Ishikawa (cell line): ENCODE measurements at regions not wholly inside any gene's neighbourhood (a gene's known extent, or its start where the extent isn't known, plus 50 kb on each side); places are given as distances from the start of the nearest gene placed in this dataset.

ENCODE experiments used
- CEBPB ChIP-seq: IDR thresholded peaks from 2 replicates; pipeline ENCODE4 v1.6.1; 2012
- CREB1 ChIP-seq: IDR thresholded peaks from 2 replicates; pipeline ENCODE4 v1.6.1; 2012; ENCODE audit warnings: low read depth
- EGR1 ChIP-seq: IDR thresholded peaks from 2 replicates; pipeline ENCODE4 v1.6.1; 2012
- EP300 ChIP-seq: IDR thresholded peaks from 2 replicates; pipeline ENCODE4 v1.6.1; 2012; ENCODE audit warnings: borderline replicate concordance
- FOXM1 ChIP-seq: IDR thresholded peaks from 2 replicates; pipeline ENCODE4 v1.6.1; 2012; ENCODE audit warnings: low read depth, borderline replicate concordance
- NFIC ChIP-seq: IDR thresholded peaks from 2 replicates; pipeline ENCODE4 v1.6.1; 2012
- RAD21 ChIP-seq: IDR thresholded peaks from 2 replicates; pipeline ENCODE4 v1.6.1; 2012; ENCODE audit warnings: low read depth
- TAF1 ChIP-seq: IDR thresholded peaks from 2 replicates; pipeline ENCODE4 v1.6.1; 2012; ENCODE audit warnings: low read depth, mild to moderate bottlenecking
- TCF12 ChIP-seq: IDR thresholded peaks from 2 replicates; pipeline ENCODE4 v1.6.1; 2012; ENCODE audit warnings: low read depth
- TEAD4 ChIP-seq: IDR thresholded peaks from 2 replicates; pipeline ENCODE4 v1.6.1; 2012
- YY1 ChIP-seq: IDR thresholded peaks from 2 replicates; pipeline ENCODE4 v1.6.1; 2012; ENCODE audit warnings: low read depth
- ZBTB7A ChIP-seq: IDR thresholded peaks from 2 replicates; pipeline ENCODE4 v1.6.1; 2012; ENCODE audit warnings: low read depth
- TF ChIP-seq, protein P1 (sequence below): IDR thresholded peaks from 2 replicates; pipeline ENCODE4 v1.6.1; 2012; ENCODE audit warnings: low read depth, mild to moderate bottlenecking
- TF ChIP-seq, protein P2 (sequence below): IDR thresholded peaks from 2 replicates; pipeline ENCODE4 v1.6.1; 2012
- TF ChIP-seq, protein P3 (sequence below): IDR thresholded peaks from 2 replicates; pipeline ENCODE4 v1.6.1; 2012

DNA sequence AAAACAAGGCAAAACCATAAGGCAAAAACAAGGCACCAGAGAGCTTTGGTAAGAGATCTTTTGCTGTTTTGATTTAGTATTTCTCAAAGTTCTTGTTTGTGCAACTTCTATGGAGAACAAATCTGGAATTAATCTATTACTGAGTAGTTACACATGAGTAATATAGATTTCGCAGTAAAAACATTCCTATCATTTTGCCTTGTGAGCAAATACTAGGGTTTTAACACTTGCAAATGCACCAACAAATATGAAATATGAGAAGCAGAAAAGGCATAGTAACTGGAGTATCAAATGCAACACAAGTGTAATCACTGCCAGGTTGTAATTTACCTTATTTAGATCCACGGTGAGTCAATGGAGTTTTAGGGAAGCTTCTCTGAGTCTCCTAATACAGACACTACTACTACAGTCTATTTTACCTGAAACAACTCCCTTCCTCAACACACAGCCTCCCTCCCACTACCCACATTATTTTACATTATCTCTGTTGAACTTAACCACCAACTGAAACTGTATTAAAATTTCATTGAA, 324.1 kb downstream of the FLRT2 start:
- TF ChIP-seq EGR1 = no peak
- TF ChIP-seq CREB1 = no peak
- TF ChIP-seq, protein P1, sequence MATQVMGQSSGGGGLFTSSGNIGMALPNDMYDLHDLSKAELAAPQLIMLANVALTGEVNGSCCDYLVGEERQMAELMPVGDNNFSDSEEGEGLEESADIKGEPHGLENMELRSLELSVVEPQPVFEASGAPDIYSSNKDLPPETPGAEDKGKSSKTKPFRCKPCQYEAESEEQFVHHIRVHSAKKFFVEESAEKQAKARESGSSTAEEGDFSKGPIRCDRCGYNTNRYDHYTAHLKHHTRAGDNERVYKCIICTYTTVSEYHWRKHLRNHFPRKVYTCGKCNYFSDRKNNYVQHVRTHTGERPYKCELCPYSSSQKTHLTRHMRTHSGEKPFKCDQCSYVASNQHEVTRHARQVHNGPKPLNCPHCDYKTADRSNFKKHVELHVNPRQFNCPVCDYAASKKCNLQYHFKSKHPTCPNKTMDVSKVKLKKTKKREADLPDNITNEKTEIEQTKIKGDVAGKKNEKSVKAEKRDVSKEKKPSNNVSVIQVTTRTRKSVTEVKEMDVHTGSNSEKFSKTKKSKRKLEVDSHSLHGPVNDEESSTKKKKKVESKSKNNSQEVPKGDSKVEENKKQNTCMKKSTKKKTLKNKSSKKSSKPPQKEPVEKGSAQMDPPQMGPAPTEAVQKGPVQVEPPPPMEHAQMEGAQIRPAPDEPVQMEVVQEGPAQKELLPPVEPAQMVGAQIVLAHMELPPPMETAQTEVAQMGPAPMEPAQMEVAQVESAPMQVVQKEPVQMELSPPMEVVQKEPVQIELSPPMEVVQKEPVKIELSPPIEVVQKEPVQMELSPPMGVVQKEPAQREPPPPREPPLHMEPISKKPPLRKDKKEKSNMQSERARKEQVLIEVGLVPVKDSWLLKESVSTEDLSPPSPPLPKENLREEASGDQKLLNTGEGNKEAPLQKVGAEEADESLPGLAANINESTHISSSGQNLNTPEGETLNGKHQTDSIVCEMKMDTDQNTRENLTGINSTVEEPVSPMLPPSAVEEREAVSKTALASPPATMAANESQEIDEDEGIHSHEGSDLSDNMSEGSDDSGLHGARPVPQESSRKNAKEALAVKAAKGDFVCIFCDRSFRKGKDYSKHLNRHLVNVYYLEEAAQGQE = no peak
- TF ChIP-seq CEBPB = no peak
- TF ChIP-seq YY1 = no peak
- no peak for TF ChIP-seq NFIC

DNA sequence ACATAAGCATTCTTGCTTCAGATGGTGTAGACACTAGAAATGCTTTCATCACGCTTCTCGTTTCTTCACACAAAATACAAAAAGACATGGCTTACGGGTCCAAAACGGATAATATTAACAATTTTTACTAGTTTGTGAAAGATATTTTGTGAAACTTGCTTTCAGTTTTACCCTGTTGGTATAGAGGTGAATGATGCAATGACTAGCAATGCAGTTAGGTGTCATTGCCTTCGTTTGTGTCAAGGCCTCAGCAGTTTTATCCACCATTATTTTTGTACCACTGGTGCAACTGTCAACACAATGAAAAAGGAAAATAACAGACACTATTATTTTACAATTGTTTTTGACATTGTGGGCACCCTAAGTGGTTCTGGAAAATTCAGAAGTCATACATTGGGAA, 323.0 kb downstream of the FLRT2 start:
- TF ChIP-seq TAF1 = no peak
- TF ChIP-seq, protein P2, sequence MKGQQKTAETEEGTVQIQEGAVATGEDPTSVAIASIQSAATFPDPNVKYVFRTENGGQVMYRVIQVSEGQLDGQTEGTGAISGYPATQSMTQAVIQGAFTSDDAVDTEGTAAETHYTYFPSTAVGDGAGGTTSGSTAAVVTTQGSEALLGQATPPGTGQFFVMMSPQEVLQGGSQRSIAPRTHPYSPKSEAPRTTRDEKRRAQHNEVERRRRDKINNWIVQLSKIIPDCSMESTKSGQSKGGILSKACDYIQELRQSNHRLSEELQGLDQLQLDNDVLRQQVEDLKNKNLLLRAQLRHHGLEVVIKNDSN = no peak

DNA sequence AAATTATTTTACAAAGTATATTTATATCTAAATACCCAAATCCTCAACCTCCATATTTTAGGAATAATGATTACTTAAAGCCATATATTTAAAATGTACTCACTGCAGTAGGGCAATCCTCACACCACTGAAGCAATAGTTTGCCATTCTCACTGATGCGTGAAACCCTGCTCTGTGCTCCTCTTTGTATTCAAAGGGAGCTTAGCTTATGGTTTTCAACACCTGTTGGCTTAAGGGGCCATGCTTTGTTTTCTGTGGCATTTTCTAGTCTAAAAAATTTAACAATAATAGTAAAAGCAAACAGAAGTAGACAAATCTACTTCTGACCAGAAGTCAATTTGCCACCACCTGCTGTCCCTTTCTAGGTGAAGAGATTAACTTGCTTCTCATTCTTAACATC, 294.6 kb downstream of the FLRT2 start:
- TF ChIP-seq, protein P3, sequence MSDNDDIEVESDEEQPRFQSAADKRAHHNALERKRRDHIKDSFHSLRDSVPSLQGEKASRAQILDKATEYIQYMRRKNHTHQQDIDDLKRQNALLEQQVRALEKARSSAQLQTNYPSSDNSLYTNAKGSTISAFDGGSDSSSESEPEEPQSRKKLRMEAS = no peak
- TF ChIP-seq CREB1 (no peak), TCF12 (no peak), TEAD4 (no peak), TAF1 (no peak), CEBPB (no peak), EGR1 (no peak), RAD21 (no peak), YY1 (no peak), EP300 (no peak), ZBTB7A (no peak), NFIC (no peak)
- TF ChIP-seq, protein P1 = no peak
- TF ChIP-seq, protein P2 = no peak

DNA sequence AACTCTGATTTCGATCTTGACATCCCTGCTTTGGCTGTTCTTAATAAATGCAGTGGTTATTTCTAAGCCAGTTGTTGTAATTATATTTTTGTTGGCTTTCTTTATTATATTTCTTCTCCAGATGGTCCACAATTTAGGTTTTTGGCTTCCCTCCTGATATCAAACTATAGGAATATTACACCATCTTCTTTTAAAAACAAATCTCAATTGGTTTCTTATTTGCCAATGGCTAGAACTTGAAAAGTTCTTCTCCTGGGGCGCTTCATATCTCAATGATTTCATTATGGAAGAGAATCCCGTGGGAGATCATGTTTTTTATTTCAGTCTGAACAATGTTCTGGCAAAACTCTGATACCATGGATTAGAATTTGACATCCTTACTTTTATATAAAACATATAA, 292.3 kb downstream of the FLRT2 start:
- TF ChIP-seq FOXM1 = no peak
- TF ChIP-seq RAD21 = no peak
- no peak for TF ChIP-seq NFIC
- no peak for TF ChIP-seq TEAD4
- TF ChIP-seq TAF1 = no peak
- TF ChIP-seq EP300 = no peak
- TF ChIP-seq, protein P3 = no peak
- no peak for TF ChIP-seq CEBPB
- TF ChIP-seq, protein P1 = no peak
- TF ChIP-seq CREB1 = no peak
- no peak for TF ChIP-seq TCF12
- no peak for TF ChIP-seq EGR1

DNA sequence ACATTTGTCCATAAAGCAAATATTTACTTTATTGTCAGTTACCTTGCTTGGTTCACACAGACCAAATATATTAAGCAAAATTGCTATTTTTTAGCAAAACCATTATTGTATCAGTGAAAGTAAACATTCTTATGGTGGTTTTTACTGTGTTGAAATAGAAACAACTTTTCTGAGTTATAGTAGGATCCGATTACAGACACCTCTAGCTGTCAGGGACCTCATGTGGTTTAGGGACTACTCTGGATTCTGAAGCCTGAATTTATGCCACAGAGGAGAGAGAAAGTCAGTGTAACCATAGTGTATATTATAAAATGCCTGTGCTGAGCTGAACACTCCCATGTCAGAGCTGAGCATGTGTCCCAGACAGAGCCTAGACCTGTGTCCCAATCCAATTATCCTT, 287.5 kb downstream of the FLRT2 start:
- TF ChIP-seq EP300 = no peak
- no peak for TF ChIP-seq CEBPB
- no peak for TF ChIP-seq RAD21
- TF ChIP-seq FOXM1 = no peak
- TF ChIP-seq TAF1 = no peak
- TF ChIP-seq, protein P3 = no peak
